ENCODE measurements at regions not wholly inside any gene's neighbourhood (a gene's known extent, or its start where the extent isn't known, plus 50 kb on each side); places are given as distances from the start of the nearest gene placed in this dataset.
A peak's percentile ranks its signal among the peaks of the same experiment; 100 is the strongest.

DNA sequence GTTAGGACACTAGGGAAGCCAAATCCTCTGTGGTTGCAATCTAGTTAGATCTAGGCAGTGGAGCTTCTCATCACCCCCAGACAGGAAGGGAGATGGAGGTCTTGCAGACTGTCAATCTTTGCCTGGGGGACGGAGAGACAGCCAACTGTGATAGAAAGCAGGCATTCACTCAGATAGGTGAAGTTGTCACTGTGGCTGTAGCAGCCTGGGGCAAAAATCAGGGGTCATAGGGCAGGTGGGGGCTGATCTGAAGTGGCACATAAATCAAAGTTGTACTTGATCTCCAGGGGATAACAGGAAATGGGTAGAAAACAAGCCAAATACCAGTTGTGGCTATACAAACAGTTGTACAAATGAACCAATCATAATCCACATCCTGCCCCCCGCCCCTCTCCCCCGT lies 620.9 kb upstream of the USP24 start:
- H3K27ac ChIP-seq (ENCODE audit: low read depth in 2 of 2, low read length in 2 of 2): no peak overlapping the region
- H3K9me3 ChIP-seq (ENCODE audit: control insufficient read depth in 2 of 3, insufficient read depth in 1 of 3, low read length in 3 of 3): no peaks in the 10 kb centered on the region
- no peaks in the 10 kb centered on the region for H3K4me1 ChIP-seq (ENCODE audit: control insufficient read depth in 2 of 3, insufficient read depth in 2 of 3, low read depth in 1 of 3, low read length in 3 of 3)
- H3K4me3 ChIP-seq (ENCODE audit: low read length in 3 of 3): no peak overlapping the region
- DNase-seq (no peak), FAIRE-seq (no peak)
- no peak overlapping the region for H3K9ac ChIP-seq (ENCODE audit: low read length in 3 of 3)
- no peak for TF ChIP-seq CTCF (IDR thresholded peaks at IDR 0.05; ENCODE audit: borderline replicate concordance, extremely low read depth, insufficient read depth)
- intact Hi-C loops (cut with DNase I): no loop called here
- H3K36me3 ChIP-seq (ENCODE audit: control insufficient read depth in 2 of 3, insufficient read depth in 3 of 3, low read length in 3 of 3): no peaks in the 10 kb centered on the region
- no peaks in the 10 kb centered on the region for H3K27me3 ChIP-seq (ENCODE audit: control insufficient read depth, insufficient read depth, low read length)

- TF ChIP-seq CTCF (IDR thresholded peaks at IDR 0.05; ENCODE audit: borderline replicate concordance, extremely low read depth, insufficient read depth): no peak
- H3K9me3 ChIP-seq (ENCODE audit: control insufficient read depth in 2 of 3, insufficient read depth in 1 of 3, low read length in 3 of 3): no peaks in the 10 kb centered on the region
- H3K4me3 ChIP-seq (ENCODE audit: low read length in 3 of 3): no peak overlapping the region
- no peaks in the 10 kb centered on the region for H3K36me3 ChIP-seq (ENCODE audit: control insufficient read depth in 2 of 3, insufficient read depth in 3 of 3, low read length in 3 of 3)
- no peaks in the 10 kb centered on the region for H3K4me1 ChIP-seq (ENCODE audit: control insufficient read depth in 2 of 3, insufficient read depth in 2 of 3, low read depth in 1 of 3, low read length in 3 of 3)
- DNase-seq (peak in 2 of 5 donors; percentile 39 to 71), FAIRE-seq (no peak)
- intact Hi-C loops (cut with DNase I): no loop called here
- H3K27me3 ChIP-seq (ENCODE audit: control insufficient read depth, insufficient read depth, low read length): no peaks in the 10 kb centered on the region
- no peak overlapping the region for H3K27ac ChIP-seq (ENCODE audit: low read depth in 2 of 2, low read length in 2 of 2)
- H3K9ac ChIP-seq (ENCODE audit: low read length in 3 of 3): no peak overlapping the region
Observed at GRCh38 chr1:55833529-55834091, 618.4 kb upstream of the USP24 start.

GRCh38 chr1:55831759-55832158 lies 616.6 kb upstream of the USP24 start:
- intact Hi-C loops (cut with DNase I): no loop called here
- no peak for FAIRE-seq

More at GRCh38 chr1:55831759-55832158, 616.6 kb upstream of the USP24 start:
- Histone ChIP-seq H3K4me3 (ENCODE audit: low read length in 3 of 3) (no peak overlapping the region), H3K4me1 (ENCODE audit: control insufficient read depth in 2 of 3, insufficient read depth in 2 of 3, low read depth in 1 of 3, low read length in 3 of 3) (no peaks in the 10 kb centered on the region), H3K9me3 (ENCODE audit: control insufficient read depth in 2 of 3, insufficient read depth in 1 of 3, low read length in 3 of 3) (no peaks in the 10 kb centered on the region), H3K27me3 (ENCODE audit: control insufficient read depth, insufficient read depth, low read length) (no peaks in the 10 kb centered on the region), H3K27ac (ENCODE audit: low read depth in 2 of 2, low read length in 2 of 2) (no peak overlapping the region), H3K9ac (ENCODE audit: low read length in 3 of 3) (no peak overlapping the region), H3K36me3 (ENCODE audit: control insufficient read depth in 2 of 3, insufficient read depth in 3 of 3, low read length in 3 of 3) (no peaks in the 10 kb centered on the region)
- TF ChIP-seq CTCF (IDR thresholded peaks at IDR 0.05; ENCODE audit: borderline replicate concordance, extremely low read depth, insufficient read depth): no peak
- no peak for DNase-seq

Data from kidney (tissue), 13 donors.